GM21717 (cell line): ENCODE measurements at regions not wholly inside any gene's neighbourhood (a gene's known extent, or its start where the extent isn't known, plus 50 kb on each side); places are given as distances from the start of the nearest gene placed in this dataset.
A peak's percentile ranks its signal among the peaks of the same experiment; 100 is the strongest.
"Not testable (repeated sequence)": the region's sequence is repeated elsewhere in the genome, so short reads cannot be mapped to it uniquely, and the experiment has no call there.

Experiments used
- ATAC-seq: cut with Tn5 transposase; IDR thresholded peaks from one replicate; pipeline ENCODE4 v1.9.1; 2021; ENCODE audit warnings: mild to moderate bottlenecking, moderate library complexity; ENCODE audit not compliant: unreplicated experiment

GRCh38 chr1:86798608-86799291, 94.4 kb downstream of the SH3GLB1 start:
- peak; percentile 87 for ATAC-seq

- not testable (repeated sequence) for ATAC-seq
Observed at GRCh38 chr1:86803641-86804040, 99.3 kb downstream of the SH3GLB1 start.

GRCh38 chr1:86805898-86806519, 101.6 kb downstream of the SH3GLB1 start:
- not testable (repeated sequence) for ATAC-seq

- no peak for ATAC-seq
Observed at GRCh38 chr1:86811142-86811924, 102.6 kb downstream of the SELENOF start.

- ATAC-seq: no peak
Observed at GRCh38 chr1:86812286-86812685, 101.6 kb downstream of the SELENOF start.
